Mesothelial cell of epicardium (in vitro differentiated cells): ENCODE measurements at regions not wholly inside any gene's neighbourhood (a gene's known extent, or its start where the extent isn't known, plus 50 kb on each side); places are given as distances from the start of the nearest gene placed in this dataset.

Experiments
- DNase-seq, 2 experiments: peaks; one replicate each; pipeline ENCODE4 v3.0.0; 2021; ENCODE audit warnings: low spot score in 2 of 2; ENCODE audit not compliant: unreplicated experiment in 2 of 2
- H3K27ac Mint-ChIP-seq: 2 replicates; pipeline ENCODE4 v1.8.0; 2021; ENCODE audit warnings: mixed read lengths
- H3K27me3 Mint-ChIP-seq: 2 replicates; pipeline ENCODE4 v1.8.0; 2021; ENCODE audit warnings: low read depth, mixed read lengths
- H3K36me3 Mint-ChIP-seq: 2 replicates; pipeline ENCODE4 v1.8.0; 2021; ENCODE audit warnings: mixed read lengths
- H3K4me1 Mint-ChIP-seq: 2 replicates; pipeline ENCODE4 v1.8.0; 2021; ENCODE audit warnings: mixed read lengths
- H3K4me3 Mint-ChIP-seq: 2 replicates; pipeline ENCODE4 v1.8.0; 2021; ENCODE audit warnings: mild to moderate bottlenecking, moderate library complexity, mixed read lengths
- H3K9me3 Mint-ChIP-seq: 2 replicates; pipeline ENCODE4 v1.8.0; 2021; ENCODE audit warnings: mixed read lengths
- CTCF ChIP-seq: fragments of 200-600 bp; sonication (generic); IDR thresholded peaks from one replicate; pipeline ENCODE4 v1.5.0; 2021; ENCODE audit warnings: antibody characterized with exemption; ENCODE audit not compliant: unreplicated experiment

- Mint-ChIP-seq H3K9me3 (no peaks in the 10 kb centered on the region), H3K4me1 (peaks cover 28% of the 10 kb centered on the region), H3K27ac (no peak overlapping the region), H3K4me3 (no peak overlapping the region), H3K36me3 (no peaks in the 10 kb centered on the region), H3K27me3 (peaks cover 16% of the 10 kb centered on the region)
- no peak for DNase-seq
- no peak for TF ChIP-seq CTCF
These were observed 216.0 kb upstream of the ZNF32 start for GRCh38 chr10:43864656-43865055.

- no peak for DNase-seq
- Mint-ChIP-seq H3K36me3 (no peaks in the 10 kb centered on the region), H3K27me3 (peaks cover 16% of the 10 kb centered on the region), H3K4me1 (peaks cover 28% of the 10 kb centered on the region), H3K4me3 (no peak overlapping the region), H3K9me3 (no peaks in the 10 kb centered on the region), H3K27ac (no peak overlapping the region)
- no peak for TF ChIP-seq CTCF
These were observed 215.3 kb upstream of the ZNF32 start for GRCh38 chr10:43863859-43864591.

GRCh38 chr10:43863270-43863669 lies 214.6 kb upstream of the ZNF32 start:
- no peak for TF ChIP-seq CTCF
- DNase-seq: no peak
- H3K27ac Mint-ChIP-seq: no peak overlapping the region
- no peaks in the 10 kb centered on the region for H3K36me3 Mint-ChIP-seq
- no peaks in the 10 kb centered on the region for H3K9me3 Mint-ChIP-seq
- no peak overlapping the region for H3K4me3 Mint-ChIP-seq
- H3K27me3 Mint-ChIP-seq: peaks cover 16% of the 10 kb centered on the region
- H3K4me1 Mint-ChIP-seq: peaks cover 22% of the 10 kb centered on the region

GRCh38 chr10:43862756-43863155 lies 214.1 kb upstream of the ZNF32 start:
- TF ChIP-seq CTCF: no peak
- peaks cover 16% of the 10 kb centered on the region for H3K27me3 Mint-ChIP-seq
- no peaks in the 10 kb centered on the region for H3K36me3 Mint-ChIP-seq
- H3K4me3 Mint-ChIP-seq: no peak overlapping the region
- no peak overlapping the region for H3K27ac Mint-ChIP-seq
- H3K4me1 Mint-ChIP-seq: peaks cover 20% of the 10 kb centered on the region
- H3K9me3 Mint-ChIP-seq: no peaks in the 10 kb centered on the region
- DNase-seq: no peak

- Mint-ChIP-seq H3K4me3 (no peak overlapping the region), H3K27me3 (peaks cover 16% of the 10 kb centered on the region), H3K36me3 (no peaks in the 10 kb centered on the region), H3K27ac (no peak overlapping the region), H3K9me3 (no peaks in the 10 kb centered on the region), H3K4me1 (peaks cover 21% of the 10 kb centered on the region)
- no peak for DNase-seq
- no peak for TF ChIP-seq CTCF
These were observed 213.5 kb upstream of the ZNF32 start for GRCh38 chr10:43861966-43862751.
